ENCODE measurements at regions not wholly inside any gene's neighbourhood (a gene's known extent, or its start where the extent isn't known, plus 50 kb on each side); places are given as distances from the start of the nearest gene placed in this dataset.

GRCh38 chr9:82105729-82106128 lies 117.2 kb downstream of the SPATA31D1 start:
- Histone ChIP-seq H3K27ac (ENCODE audit: low read length) (no peak overlapping the region), H3K36me3 (ENCODE audit: low read depth, low read length) (no peaks in the 10 kb centered on the region), H3F3A (ENCODE audit: low read length, unreplicated experiment) (no peaks in the 10 kb centered on the region), H3K4me1 (ENCODE audit: insufficient read depth, low read length) (no peaks in the 10 kb centered on the region), H3K4me2 (ENCODE audit: low read length) (no peak overlapping the region), H3K79me2 (ENCODE audit: low read length) (no peaks in the 10 kb centered on the region), H3K9me2 (replicated peaks; ENCODE audit: low read length) (no peaks in the 10 kb centered on the region), H3K4me3 (ENCODE audit: low read length) (no peak overlapping the region), H3K27me3 (ENCODE audit: low read length) (no peaks in the 10 kb centered on the region), H4K20me1 (ENCODE audit: low read length) (no peaks in the 10 kb centered on the region), H3K9ac (ENCODE audit: low read length) (no peak overlapping the region), H3K9me3 (ENCODE audit: low read length) (0 out of 2 replicates have a peak, but pooled peaks cover 5% of the 10 kb centered on the region), H2AFZ (ENCODE audit: low read length) (no peak overlapping the region)
- ChIA-PET CTCF (no interaction called here), POLR2A (ENCODE audit: unreplicated experiment) (no interaction called here)
- TF ChIP-seq CTCF (conservative IDR thresholded peaks at IDR 0.05; ENCODE audit: low read depth, low read length) (peak; percentile 29; the same call in 1 of the 2 replicates), EZH2 (IDR thresholded peaks at IDR 0.05; ENCODE audit: low read length, unreplicated experiment) (no peak), EZH2phosphoT487 (IDR thresholded peaks at IDR 0.05; ENCODE audit: borderline replicate concordance, low read length) (no peak)
- intact Hi-C loops (cut with micrococcal nuclease) = no loop called here
- BruUV-seq (replicated peaks) = no TSS peak
- peak; percentile 17 for DNase-seq
- no peak for ATAC-seq

DNA sequence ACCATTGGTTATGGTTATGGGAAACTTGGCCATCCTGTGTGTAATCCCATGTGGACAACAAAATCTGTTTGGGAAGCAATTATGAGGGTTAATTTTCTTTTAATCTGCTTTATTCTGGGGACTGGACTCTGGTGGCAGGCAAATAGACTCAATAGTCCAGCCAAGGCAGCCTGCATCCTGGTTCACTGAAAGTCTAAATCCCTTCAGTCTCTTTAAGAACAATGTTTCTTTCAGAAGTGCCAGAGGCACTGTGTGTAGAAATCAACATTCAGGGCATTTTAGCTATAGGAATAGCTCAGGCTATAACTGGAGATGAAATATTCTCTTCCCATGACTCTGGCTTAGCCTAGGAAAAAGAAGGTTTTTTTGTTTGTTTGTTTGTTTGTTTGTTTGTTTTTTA lies 118.0 kb downstream of the SPATA31D1 start:
- BruUV-seq (replicated peaks) = no TSS peak
- POLR2A ChIA-PET (ENCODE audit: unreplicated experiment) = no interaction called here

GRCh38 chr9:82108474-82108873 lies 119.9 kb downstream of the SPATA31D1 start:
- CTCF ChIA-PET = no interaction called here
- no peaks in the 10 kb centered on the region for H3K27me3 ChIP-seq (ENCODE audit: low read length)

More for the DNA sequence above, 118.0 kb downstream of the SPATA31D1 start:
- DNase-seq = no peak
- TF ChIP-seq EZH2 (IDR thresholded peaks at IDR 0.05; ENCODE audit: low read length, unreplicated experiment) = no peak
- TF ChIP-seq CTCF (conservative IDR thresholded peaks at IDR 0.05; ENCODE audit: low read depth, low read length) = no peak
- no peak for TF ChIP-seq EZH2phosphoT487 (IDR thresholded peaks at IDR 0.05; ENCODE audit: borderline replicate concordance, low read length)
- intact Hi-C loops (cut with micrococcal nuclease) = no loop called here
- Histone ChIP-seq H3K9ac (ENCODE audit: low read length) (no peak overlapping the region), H4K20me1 (ENCODE audit: low read length) (no peaks in the 10 kb centered on the region), H3K79me2 (ENCODE audit: low read length) (no peaks in the 10 kb centered on the region), H3K4me2 (ENCODE audit: low read length) (no peak overlapping the region), H3K27me3 (ENCODE audit: low read length) (no peaks in the 10 kb centered on the region), H3K27ac (ENCODE audit: low read length) (no peak overlapping the region), H3K9me2 (replicated peaks; ENCODE audit: low read length) (no peaks in the 10 kb centered on the region), H3K9me3 (ENCODE audit: low read length) (no peaks in the 10 kb centered on the region), H3K4me1 (ENCODE audit: insufficient read depth, low read length) (no peaks in the 10 kb centered on the region), H3F3A (ENCODE audit: low read length, unreplicated experiment) (no peaks in the 10 kb centered on the region), H3K4me3 (ENCODE audit: low read length) (no peak overlapping the region), H3K36me3 (ENCODE audit: low read depth, low read length) (no peaks in the 10 kb centered on the region), H2AFZ (ENCODE audit: low read length) (no peak overlapping the region)
- CTCF ChIA-PET = no interaction called here
- ATAC-seq = no peak

More at GRCh38 chr9:82108474-82108873, 119.9 kb downstream of the SPATA31D1 start:
- no peak for DNase-seq
- H3K36me3 ChIP-seq (ENCODE audit: low read depth, low read length) = no peaks in the 10 kb centered on the region
- no peaks in the 10 kb centered on the region for H3K4me1 ChIP-seq (ENCODE audit: insufficient read depth, low read length)
- intact Hi-C loops (cut with micrococcal nuclease) = no loop called here
- no peak overlapping the region for H3K27ac ChIP-seq (ENCODE audit: low read length)
- no peak overlapping the region for H3K4me2 ChIP-seq (ENCODE audit: low read length)
- POLR2A ChIA-PET (ENCODE audit: unreplicated experiment) = no interaction called here
- no peak overlapping the region for H3K9ac ChIP-seq (ENCODE audit: low read length)
- H3K9me3 ChIP-seq (ENCODE audit: low read length) = no peaks in the 10 kb centered on the region
- no peaks in the 10 kb centered on the region for H4K20me1 ChIP-seq (ENCODE audit: low read length)
- no peak for TF ChIP-seq CTCF (conservative IDR thresholded peaks at IDR 0.05; ENCODE audit: low read depth, low read length)
- no peak for TF ChIP-seq EZH2 (IDR thresholded peaks at IDR 0.05; ENCODE audit: low read length, unreplicated experiment)
- TF ChIP-seq EZH2phosphoT487 (IDR thresholded peaks at IDR 0.05; ENCODE audit: borderline replicate concordance, low read length) = no peak
- no peaks in the 10 kb centered on the region for H3K79me2 ChIP-seq (ENCODE audit: low read length)
- H3F3A ChIP-seq (ENCODE audit: low read length, unreplicated experiment) = no peaks in the 10 kb centered on the region
- no peak overlapping the region for H3K4me3 ChIP-seq (ENCODE audit: low read length)
- no peaks in the 10 kb centered on the region for H3K9me2 ChIP-seq (replicated peaks; ENCODE audit: low read length)
- BruUV-seq (replicated peaks) = no TSS peak
- no peak overlapping the region for H2AFZ ChIP-seq (ENCODE audit: low read length)
- no peak for ATAC-seq

Data from PC-3 (cell line).